ENCODE measurements at regions not wholly inside any gene's neighbourhood (a gene's known extent, or its start where the extent isn't known, plus 50 kb on each side); places are given as distances from the start of the nearest gene placed in this dataset.

- TF ChIP-seq CTCF (IDR thresholded peaks at IDR 0.05; ENCODE audit: insufficient read depth, low read length, poor library complexity, severe bottlenecking), result no peak
- no peak for TF ChIP-seq EZH2phosphoT487 (conservative IDR thresholded peaks at IDR 0.05; ENCODE audit: low read length)
Measured at GRCh38 chr13:72567566-72567965, 159.9 kb downstream of the MZT1 start.

Data from SU-DHL-6 (cell line).